ENCODE measurements at regions not wholly inside any gene's neighbourhood (a gene's known extent, or its start where the extent isn't known, plus 50 kb on each side); places are given as distances from the start of the nearest gene placed in this dataset.

- DNase-seq (no peak), ATAC-seq (no peak)
- TF ChIP-seq POLR2A (IDR thresholded peaks at IDR 0.05) (no peak), CTCF (IDR thresholded peaks at IDR 0.05) (no peak)
- H3K9me3 ChIP-seq = no peaks in the 10 kb centered on the region
- intact Hi-C loops (cut with DNase I) = no loop called here
- H3K36me3 ChIP-seq = no peaks in the 10 kb centered on the region
- H3K4me3 ChIP-seq = no peak overlapping the region
- H3K4me1 ChIP-seq = no peaks in the 10 kb centered on the region
- no peaks in the 10 kb centered on the region for H3K27me3 ChIP-seq
- H3K27ac ChIP-seq = no peak overlapping the region
Measured at GRCh38 chr10:107480781-107481180, 316.3 kb upstream of the SORCS1 start.

- intact Hi-C loops (cut with DNase I) = no loop called here
Measured at GRCh38 chr10:107477266-107477665, 312.8 kb upstream of the SORCS1 start.

GRCh38 chr10:107476408-107476807 is 311.9 kb upstream of the SORCS1 start:
- TF ChIP-seq CTCF (IDR thresholded peaks at IDR 0.05) = no peak
- no peak for TF ChIP-seq POLR2A (IDR thresholded peaks at IDR 0.05)
- no peaks in the 10 kb centered on the region for H3K4me1 ChIP-seq
- DNase-seq (no peak), ATAC-seq (no peak)
- no peak overlapping the region for H3K4me3 ChIP-seq
- H3K27ac ChIP-seq = no peak overlapping the region
- H3K36me3 ChIP-seq = no peaks in the 10 kb centered on the region
- no peaks in the 10 kb centered on the region for H3K9me3 ChIP-seq
- H3K27me3 ChIP-seq = no peaks in the 10 kb centered on the region
- 81 to 91% (median 87%) methylated on average over 2 of the region's 2 CpGs for WGBS, 4 donors
- intact Hi-C loops (cut with DNase I) = no loop called here

More at GRCh38 chr10:107477266-107477665, 312.8 kb upstream of the SORCS1 start:
- Histone ChIP-seq H3K9me3 (no peaks in the 10 kb centered on the region), H3K4me3 (no peak overlapping the region), H3K36me3 (no peaks in the 10 kb centered on the region), H3K27me3 (no peaks in the 10 kb centered on the region), H3K27ac (no peak overlapping the region), H3K4me1 (no peaks in the 10 kb centered on the region)
- ATAC-seq (no peak), DNase-seq (no peak)
- no peak for TF ChIP-seq POLR2A (IDR thresholded peaks at IDR 0.05)
- TF ChIP-seq CTCF (IDR thresholded peaks at IDR 0.05) = no peak

- Histone ChIP-seq H3K9me3 (no peaks in the 10 kb centered on the region), H3K27me3 (no peaks in the 10 kb centered on the region), H3K27ac (no peak overlapping the region), H3K36me3 (no peaks in the 10 kb centered on the region), H3K4me1 (no peaks in the 10 kb centered on the region), H3K4me3 (no peak overlapping the region)
- intact Hi-C loops (cut with DNase I) = no loop called here
- TF ChIP-seq CTCF (IDR thresholded peaks at IDR 0.05) (no peak), POLR2A (IDR thresholded peaks at IDR 0.05) (no peak)
- WGBS, 4 donors = 83 to 90% (median 90%) methylated on average over 1 of the region's 1 CpG
- ATAC-seq = no peak
- no peak for DNase-seq
Measured at GRCh38 chr10:107474650-107475049, 310.1 kb upstream of the SORCS1 start.

Measured in heart left ventricle (tissue), 16 donors.